ENCODE measurements at regions not wholly inside any gene's neighbourhood (a gene's known extent, or its start where the extent isn't known, plus 50 kb on each side); places are given as distances from the start of the nearest gene placed in this dataset.

DNA sequence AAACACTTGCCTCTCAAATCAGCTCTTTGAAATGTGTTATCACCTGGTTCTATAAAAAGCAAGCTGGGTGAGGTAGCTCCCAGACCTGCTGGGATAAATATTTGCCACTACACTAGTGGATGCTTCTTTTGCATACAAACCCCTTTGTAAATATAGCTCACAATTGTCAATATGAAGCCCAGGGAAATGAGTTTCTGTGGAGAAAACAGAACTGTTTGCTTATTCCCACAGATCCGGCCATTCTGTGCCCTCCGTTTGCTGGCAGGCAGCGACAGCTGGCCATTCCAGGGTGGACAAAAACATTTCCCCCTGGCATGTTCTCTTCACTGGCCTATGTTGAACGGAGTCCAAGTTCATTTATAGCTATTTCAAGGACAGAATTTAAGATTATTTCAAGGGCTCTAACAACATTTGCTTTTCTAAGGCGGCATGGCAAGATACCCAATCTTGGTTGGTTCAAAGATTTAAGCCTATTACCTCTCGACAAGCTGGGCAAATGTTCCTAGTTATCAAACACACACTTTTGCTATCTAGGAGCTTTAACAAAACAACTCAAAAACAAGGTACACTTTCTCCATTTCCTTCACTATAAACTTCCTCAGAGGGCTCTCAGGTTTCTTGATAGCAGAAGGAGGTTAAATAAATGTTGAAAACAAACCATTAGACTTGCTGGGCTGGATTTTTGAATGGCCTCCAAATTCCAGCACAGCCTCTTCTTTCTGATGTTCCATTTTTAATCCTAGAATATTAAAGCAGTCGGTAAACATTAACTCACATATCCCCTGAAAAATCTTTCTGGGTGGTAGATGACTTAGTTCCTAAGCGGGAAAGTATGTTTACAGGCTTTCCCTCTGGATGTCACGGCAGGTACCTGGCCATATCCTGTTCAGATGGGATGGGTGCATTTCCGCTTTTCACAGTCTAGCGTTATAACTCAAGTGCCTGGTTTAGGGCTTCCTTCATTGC lies 332.3 kb downstream of the PLK2 start:
- FAIRE-seq = no peak
- no peak for DNase-seq (ENCODE audit: low spot score in 2 of 2)

GRCh38 chr5:58123501-58123900 lies 336.4 kb downstream of the PLK2 start:
- FAIRE-seq = no peak

GRCh38 chr5:58122848-58123392 lies 337.0 kb downstream of the PLK2 start:
- FAIRE-seq (no peak), DNase-seq (ENCODE audit: low spot score in 2 of 2) (no peak)

More at GRCh38 chr5:58123501-58123900, 336.4 kb downstream of the PLK2 start:
- DNase-seq (ENCODE audit: low spot score in 2 of 2) = no peak

GRCh38 chr5:58122157-58122556 lies 337.7 kb downstream of the PLK2 start:
- FAIRE-seq = no peak

GRCh38 chr5:58121391-58121790 lies 338.5 kb downstream of the PLK2 start:
- no peak for DNase-seq (ENCODE audit: low spot score in 2 of 2)

More at GRCh38 chr5:58122157-58122556, 337.7 kb downstream of the PLK2 start:
- DNase-seq (ENCODE audit: low spot score in 2 of 2) = no peak

DNA sequence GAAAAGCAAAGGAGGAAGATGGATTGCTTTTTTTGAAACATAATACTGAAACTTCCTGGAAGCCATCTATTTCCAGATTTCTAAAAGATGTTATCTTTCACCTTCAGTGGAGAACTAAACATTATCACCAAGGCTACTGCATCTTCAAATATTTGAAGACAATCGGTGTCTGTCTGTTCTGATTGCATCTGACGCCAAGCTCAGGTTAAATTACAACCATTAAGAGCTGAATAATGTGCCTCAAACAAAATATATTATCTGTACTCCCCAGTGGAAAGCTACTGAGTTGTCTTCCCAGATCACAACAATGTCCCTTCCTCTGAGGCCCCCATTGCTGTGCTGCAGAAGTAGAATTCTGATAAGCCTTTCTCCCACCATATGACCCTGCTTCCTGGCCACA lies 342.3 kb downstream of the PLK2 start:
- no peak for DNase-seq (ENCODE audit: low spot score in 2 of 2)
- FAIRE-seq = no peak

More at GRCh38 chr5:58121391-58121790, 338.5 kb downstream of the PLK2 start:
- FAIRE-seq = no peak

DNA sequence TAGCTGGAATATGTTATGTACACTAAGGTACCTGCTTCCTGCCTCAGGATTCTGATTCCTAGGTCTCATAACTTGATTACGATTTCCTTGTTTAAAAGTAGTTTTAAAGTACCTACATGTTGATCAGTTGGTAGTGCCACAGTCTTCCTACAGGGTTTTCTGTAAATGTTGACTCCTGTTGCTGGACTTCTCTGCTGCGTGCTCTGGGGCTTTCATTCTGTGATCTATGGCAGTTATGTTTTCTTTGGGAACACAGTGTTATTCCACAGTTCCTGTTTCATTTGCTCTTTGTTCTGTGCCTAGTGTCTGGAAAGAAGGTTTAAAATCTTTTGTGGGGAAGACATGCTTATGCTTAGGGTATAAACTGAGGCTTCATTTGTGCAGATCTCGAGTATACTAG lies 343.5 kb downstream of the PLK2 start:
- FAIRE-seq = no peak
- no peak for DNase-seq (ENCODE audit: low spot score in 2 of 2)

GRCh38 chr5:58115811-58116210 lies 344.1 kb downstream of the PLK2 start:
- FAIRE-seq = no peak

GRCh38 chr5:58114324-58114723 lies 345.6 kb downstream of the PLK2 start:
- FAIRE-seq (no peak), DNase-seq (ENCODE audit: low spot score in 2 of 2) (no peak)

More at GRCh38 chr5:58115811-58116210, 344.1 kb downstream of the PLK2 start:
- no peak for DNase-seq (ENCODE audit: low spot score in 2 of 2)

GRCh38 chr5:58113172-58113571 lies 346.7 kb downstream of the PLK2 start:
- FAIRE-seq (no peak), DNase-seq (ENCODE audit: low spot score in 2 of 2) (no peak)

GRCh38 chr5:58108511-58108910 lies 351.4 kb downstream of the PLK2 start:
- FAIRE-seq = no peak

GRCh38 chr5:58107704-58108103 lies 352.2 kb downstream of the PLK2 start:
- FAIRE-seq (no peak), DNase-seq (ENCODE audit: low spot score in 2 of 2) (no peak)

More at GRCh38 chr5:58108511-58108910, 351.4 kb downstream of the PLK2 start:
- DNase-seq (ENCODE audit: low spot score in 2 of 2) = no peak

- no peak for FAIRE-seq
- no peak for DNase-seq (ENCODE audit: low spot score in 2 of 2)
Observed at GRCh38 chr5:58106754-58107410, 353.0 kb downstream of the PLK2 start.

- no peak for DNase-seq (ENCODE audit: low spot score in 2 of 2)
- FAIRE-seq = no peak
Observed at GRCh38 chr5:58105836-58106235, 354.1 kb downstream of the PLK2 start.

DNA sequence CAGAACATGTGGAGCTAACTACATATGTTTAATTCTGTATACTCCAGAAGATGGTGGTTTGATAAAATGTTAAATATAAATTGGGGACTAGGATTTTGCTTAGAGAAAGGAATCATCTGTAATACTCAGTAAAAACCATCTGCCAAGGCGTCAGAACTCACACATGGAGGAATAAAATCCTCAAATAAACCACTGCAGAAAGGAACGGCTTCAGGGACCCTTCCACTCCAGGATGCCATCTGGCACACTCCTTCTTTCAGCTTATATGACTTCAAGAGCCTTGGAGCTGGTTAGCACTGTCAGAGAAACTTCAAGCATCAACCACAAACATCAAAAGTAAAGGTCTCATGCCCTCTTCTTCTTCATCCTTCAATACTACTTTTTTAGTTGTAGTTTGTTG lies 360.6 kb downstream of the PLK2 start:
- FAIRE-seq (no peak), DNase-seq (ENCODE audit: low spot score in 2 of 2) (no peak)

- no peak for FAIRE-seq
- no peak for DNase-seq (ENCODE audit: low spot score in 2 of 2)
Observed at GRCh38 chr5:58094031-58094430, 365.9 kb downstream of the PLK2 start.

DNA sequence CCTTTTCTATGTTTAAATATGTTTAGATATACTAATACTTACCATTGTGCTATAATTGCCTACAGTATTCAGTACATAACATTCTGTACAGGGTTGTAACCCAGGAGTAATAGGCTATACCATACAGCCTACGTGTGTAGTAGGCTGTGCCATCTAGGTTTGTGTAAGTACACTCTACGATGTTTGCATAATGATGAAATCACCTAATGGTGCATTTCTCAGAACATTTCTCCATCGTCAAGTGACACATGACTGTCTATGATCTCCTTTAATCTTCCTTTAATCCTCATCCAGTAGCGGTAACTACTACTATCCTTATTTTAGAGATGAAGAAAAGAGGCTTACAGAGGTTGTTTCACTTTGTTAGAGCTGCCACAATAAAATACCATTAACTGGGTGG lies 369.2 kb downstream of the PLK2 start:
- DNase-seq (ENCODE audit: low spot score in 2 of 2) = no peak
- FAIRE-seq = no peak

GRCh38 chr5:58088941-58089340 lies 370.9 kb downstream of the PLK2 start:
- DNase-seq (ENCODE audit: low spot score in 2 of 2) (no peak), FAIRE-seq (no peak)

DNA sequence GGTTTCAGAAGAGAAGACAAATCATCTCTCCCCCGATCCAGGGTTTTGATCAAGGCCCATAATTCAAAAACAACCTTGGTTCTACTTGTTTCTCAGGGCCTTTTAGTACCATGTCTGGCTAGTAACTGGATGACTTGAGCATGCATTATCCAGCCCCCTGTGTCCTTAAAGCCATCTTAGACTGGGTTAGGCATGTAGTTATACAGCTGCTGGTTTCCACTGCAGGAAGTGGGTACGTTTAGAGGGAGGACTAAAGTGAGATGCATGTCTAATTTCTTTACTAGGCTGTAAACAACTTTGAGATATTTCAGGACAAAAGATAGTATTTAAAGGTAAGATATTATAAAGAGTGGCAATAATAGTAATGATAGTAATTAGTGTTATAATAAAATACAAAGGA lies 372.0 kb downstream of the PLK2 start:
- FAIRE-seq (no peak), DNase-seq (ENCODE audit: low spot score in 2 of 2) (no peak)

GRCh38 chr5:58087123-58087522 lies 372.8 kb downstream of the PLK2 start:
- FAIRE-seq (no peak), DNase-seq (ENCODE audit: low spot score in 2 of 2) (no peak)

DNA sequence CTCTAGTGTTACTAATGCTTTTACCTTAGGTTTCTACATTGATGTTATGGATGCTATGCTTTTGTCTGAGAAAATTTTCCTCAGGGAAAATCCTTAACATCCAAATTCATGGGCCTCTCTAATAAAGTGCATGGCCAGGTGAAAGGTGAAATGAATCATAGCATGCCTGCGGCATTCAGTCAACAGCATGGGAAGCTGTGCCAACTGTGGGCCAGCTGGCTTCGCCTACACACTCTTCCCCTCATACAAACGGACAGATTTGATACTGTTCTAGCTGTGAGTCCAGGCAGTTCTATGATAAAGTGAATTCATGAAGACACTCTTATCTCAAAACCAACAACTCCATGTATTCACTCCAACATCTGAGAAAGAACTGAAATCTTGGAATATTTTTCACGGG lies 374.1 kb downstream of the PLK2 start:
- no peak for FAIRE-seq
- no peak for DNase-seq (ENCODE audit: low spot score in 2 of 2)

All from frontal cortex (tissue), 3 donors.